Rectal smooth muscle tissue (tissue), 1 donor: ENCODE measurements at regions not wholly inside any gene's neighbourhood (a gene's known extent, or its start where the extent isn't known, plus 50 kb on each side); places are given as distances from the start of the nearest gene placed in this dataset.

Experiments used
- H3K27ac ChIP-seq: one replicate; pipeline ENCODE4 v1.7.0; 2013; ENCODE audit warnings: low read depth, low read length, inconsistent platforms
- H3K27me3 ChIP-seq: one replicate; pipeline ENCODE4 v1.7.0; 2013; ENCODE audit warnings: low read length; ENCODE audit not compliant: control insufficient read depth, insufficient read depth
- H3K36me3 ChIP-seq: one replicate; pipeline ENCODE4 v1.7.0; 2013; ENCODE audit warnings: low read length; ENCODE audit not compliant: control insufficient read depth, insufficient read depth
- H3K4me1 ChIP-seq: one replicate; pipeline ENCODE4 v1.7.0; 2013; ENCODE audit warnings: low read length; ENCODE audit not compliant: control insufficient read depth, insufficient read depth
- H3K4me3 ChIP-seq: one replicate; pipeline ENCODE4 v1.7.0; 2013; ENCODE audit warnings: low read length
- H3K9ac ChIP-seq: one replicate; pipeline ENCODE4 v1.7.0; 2013; ENCODE audit warnings: low read length

- no peaks in the 10 kb centered on the region for H3K4me1 ChIP-seq
- no peaks in the 10 kb centered on the region for H3K36me3 ChIP-seq
- H3K4me3 ChIP-seq: no peak overlapping the region
- H3K9ac ChIP-seq: no peak overlapping the region
- no peaks in the 10 kb centered on the region for H3K27me3 ChIP-seq
- H3K27ac ChIP-seq: no peak overlapping the region
These were observed 988.7 kb upstream of the ARRDC3 start for GRCh38 chr5:92371889-92372235.

- H3K4me1 ChIP-seq: no peaks in the 10 kb centered on the region
- no peaks in the 10 kb centered on the region for H3K27me3 ChIP-seq
These were observed 988.2 kb upstream of the ARRDC3 start for GRCh38 chr5:92371171-92371888.

GRCh38 chr5:92370032-92370431 is 986.9 kb upstream of the ARRDC3 start:
- H3K4me3 ChIP-seq: no peak overlapping the region
- no peak overlapping the region for H3K9ac ChIP-seq
- H3K27ac ChIP-seq: no peak overlapping the region
- H3K36me3 ChIP-seq: no peaks in the 10 kb centered on the region
- H3K4me1 ChIP-seq: no peaks in the 10 kb centered on the region
- no peaks in the 10 kb centered on the region for H3K27me3 ChIP-seq

More at GRCh38 chr5:92371171-92371888, 988.2 kb upstream of the ARRDC3 start:
- Histone ChIP-seq H3K36me3 (no peaks in the 10 kb centered on the region), H3K4me3 (no peak overlapping the region), H3K9ac (no peak overlapping the region), H3K27ac (no peak overlapping the region)

GRCh38 chr5:92369587-92369986 is 986.5 kb upstream of the ARRDC3 start:
- Histone ChIP-seq H3K4me1 (no peaks in the 10 kb centered on the region), H3K36me3 (no peaks in the 10 kb centered on the region), H3K27ac (no peak overlapping the region), H3K9ac (no peak overlapping the region), H3K4me3 (no peak overlapping the region), H3K27me3 (no peaks in the 10 kb centered on the region)

DNA sequence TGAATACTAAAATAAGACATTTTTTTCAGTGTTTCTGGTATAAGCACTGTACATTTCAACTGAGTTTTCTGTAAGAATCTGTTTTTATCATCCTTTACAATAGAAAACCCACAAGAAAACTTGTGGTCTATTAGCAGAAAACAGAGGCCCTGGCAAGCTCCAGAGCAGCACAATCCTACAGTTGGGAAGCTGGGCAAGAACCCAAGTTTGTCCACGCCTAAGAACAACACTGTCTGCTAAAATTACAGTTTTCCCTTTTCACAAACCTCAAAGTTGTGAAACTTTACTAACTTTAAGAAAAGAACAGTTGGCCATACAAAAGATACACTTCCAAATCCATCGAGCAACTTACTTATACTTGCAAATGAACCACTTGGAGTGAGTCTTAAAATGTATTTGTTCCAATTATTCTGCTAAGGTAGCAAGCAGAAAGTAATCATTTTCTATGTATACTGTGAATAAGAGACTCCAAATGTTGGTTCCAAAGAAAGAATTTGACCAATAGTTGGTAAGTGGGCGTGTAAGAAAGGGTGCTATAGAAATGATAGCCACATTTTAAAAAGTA is 982.0 kb upstream of the ARRDC3 start:
- Histone ChIP-seq H3K9ac (no peak overlapping the region), H3K36me3 (no peaks in the 10 kb centered on the region), H3K27me3 (no peaks in the 10 kb centered on the region)

GRCh38 chr5:92353107-92354030 is 970.3 kb upstream of the ARRDC3 start:
- Histone ChIP-seq H3K27me3 (no peaks in the 10 kb centered on the region), H3K27ac (no peak overlapping the region), H3K4me3 (no peak overlapping the region), H3K9ac (no peak overlapping the region), H3K4me1 (no peaks in the 10 kb centered on the region), H3K36me3 (no peaks in the 10 kb centered on the region)

More for the DNA sequence above, 982.0 kb upstream of the ARRDC3 start:
- no peak overlapping the region for H3K27ac ChIP-seq
- no peak overlapping the region for H3K4me3 ChIP-seq
- H3K4me1 ChIP-seq: no peaks in the 10 kb centered on the region

GRCh38 chr5:92337772-92338234 is 954.7 kb upstream of the ARRDC3 start:
- H3K36me3 ChIP-seq: no peaks in the 10 kb centered on the region
- H3K4me3 ChIP-seq: no peak overlapping the region
- no peaks in the 10 kb centered on the region for H3K4me1 ChIP-seq
- H3K27ac ChIP-seq: no peak overlapping the region
- no peak overlapping the region for H3K9ac ChIP-seq
- no peaks in the 10 kb centered on the region for H3K27me3 ChIP-seq

DNA sequence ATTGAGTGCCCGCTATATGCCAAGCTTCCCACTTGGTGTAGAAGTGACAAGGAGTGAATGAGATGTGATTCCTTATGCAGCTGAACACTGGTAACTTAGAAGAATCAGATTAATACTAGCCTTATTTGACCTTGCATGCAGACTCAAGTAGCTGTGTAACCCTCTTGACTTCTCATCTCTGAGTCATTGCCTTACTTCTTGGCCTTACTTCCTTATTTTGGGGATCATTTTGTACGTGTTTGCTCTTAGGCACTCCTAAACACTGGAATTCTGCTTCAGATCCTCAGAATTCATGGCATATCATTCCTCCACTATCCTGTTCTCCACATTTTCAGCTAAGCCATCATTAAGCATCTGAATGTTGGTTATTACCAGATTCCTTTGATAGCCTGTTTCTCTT is 948.9 kb upstream of the ARRDC3 start:
- H3K4me1 ChIP-seq: no peaks in the 10 kb centered on the region
- H3K27ac ChIP-seq: no peak overlapping the region
- no peaks in the 10 kb centered on the region for H3K27me3 ChIP-seq
- no peak overlapping the region for H3K9ac ChIP-seq
- no peaks in the 10 kb centered on the region for H3K36me3 ChIP-seq
- no peak overlapping the region for H3K4me3 ChIP-seq

DNA sequence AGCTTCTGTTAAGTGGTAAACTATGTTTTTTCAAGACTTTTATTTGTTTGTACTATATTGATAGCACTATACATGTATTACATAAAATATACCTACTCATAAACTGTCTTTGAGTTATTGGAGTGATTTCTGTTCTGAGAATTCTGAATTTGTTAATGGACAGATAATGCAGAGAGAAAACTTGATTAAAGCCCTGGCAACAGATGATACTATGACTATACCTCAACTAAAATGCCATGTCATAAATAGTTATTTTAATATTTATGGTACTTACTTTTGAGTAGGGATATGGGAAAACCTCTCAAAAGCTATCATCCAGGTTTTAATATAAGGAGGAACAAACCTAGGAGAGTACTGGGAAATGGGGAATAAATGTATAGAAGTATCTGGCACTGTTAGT is 947.2 kb upstream of the ARRDC3 start:
- Histone ChIP-seq H3K4me1 (no peaks in the 10 kb centered on the region), H3K4me3 (no peak overlapping the region), H3K27me3 (no peaks in the 10 kb centered on the region), H3K27ac (no peak overlapping the region), H3K36me3 (no peaks in the 10 kb centered on the region), H3K9ac (no peak overlapping the region)

GRCh38 chr5:92329759-92330158 is 946.6 kb upstream of the ARRDC3 start:
- no peaks in the 10 kb centered on the region for H3K36me3 ChIP-seq
- H3K9ac ChIP-seq: no peak overlapping the region
- no peak overlapping the region for H3K4me3 ChIP-seq
- no peak overlapping the region for H3K27ac ChIP-seq
- H3K4me1 ChIP-seq: no peaks in the 10 kb centered on the region
- no peaks in the 10 kb centered on the region for H3K27me3 ChIP-seq

- no peak overlapping the region for H3K27ac ChIP-seq
- H3K27me3 ChIP-seq: no peaks in the 10 kb centered on the region
- H3K4me3 ChIP-seq: no peak overlapping the region
- no peaks in the 10 kb centered on the region for H3K36me3 ChIP-seq
- no peaks in the 10 kb centered on the region for H3K4me1 ChIP-seq
- H3K9ac ChIP-seq: no peak overlapping the region
These were observed 945.6 kb upstream of the ARRDC3 start for GRCh38 chr5:92328584-92329259.

- H3K4me1 ChIP-seq: no peaks in the 10 kb centered on the region
- H3K9ac ChIP-seq: no peak overlapping the region
- H3K27me3 ChIP-seq: no peaks in the 10 kb centered on the region
- no peaks in the 10 kb centered on the region for H3K36me3 ChIP-seq
- no peak overlapping the region for H3K27ac ChIP-seq
- H3K4me3 ChIP-seq: no peak overlapping the region
These were observed 937.3 kb upstream of the ARRDC3 start for GRCh38 chr5:92320446-92320845.
